ENCODE measurements at regions not wholly inside any gene's neighbourhood (a gene's known extent, or its start where the extent isn't known, plus 50 kb on each side); places are given as distances from the start of the nearest gene placed in this dataset.

DNA sequence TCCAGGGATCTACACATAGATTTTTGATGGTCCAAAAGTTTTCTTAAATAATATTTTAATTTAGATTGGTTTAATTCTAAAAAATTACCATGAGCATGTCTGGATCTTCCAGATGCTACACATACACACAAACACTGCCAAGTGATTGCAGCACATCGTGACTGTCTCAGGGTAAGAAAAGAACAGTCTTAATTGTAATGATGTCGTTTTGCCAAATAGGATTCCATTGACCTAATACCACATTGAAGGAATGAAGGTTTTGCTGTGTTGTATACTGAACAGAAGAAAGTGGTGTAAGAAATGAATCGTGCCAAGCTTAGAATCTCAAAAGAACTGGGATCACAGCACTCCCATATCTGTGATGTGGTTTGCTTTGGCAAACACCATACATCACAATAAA lies 633.3 kb upstream of the CAMK1G start:
- H3K9me3 ChIP-seq (ENCODE audit: low read length), result no peaks in the 10 kb centered on the region
- H2AFZ ChIP-seq (ENCODE audit: low read depth, low read length), result no peak overlapping the region
- H3K4me1 ChIP-seq (ENCODE audit: insufficient read depth, low read length), result no peaks in the 10 kb centered on the region
- no peaks in the 10 kb centered on the region for H3K27me3 ChIP-seq (ENCODE audit: insufficient read depth, low read length)
- H3K4me3 ChIP-seq (ENCODE audit: low read length), result no peak overlapping the region
- no peaks in the 10 kb centered on the region for H3K36me3 ChIP-seq (ENCODE audit: insufficient read depth, low read length)

DNA sequence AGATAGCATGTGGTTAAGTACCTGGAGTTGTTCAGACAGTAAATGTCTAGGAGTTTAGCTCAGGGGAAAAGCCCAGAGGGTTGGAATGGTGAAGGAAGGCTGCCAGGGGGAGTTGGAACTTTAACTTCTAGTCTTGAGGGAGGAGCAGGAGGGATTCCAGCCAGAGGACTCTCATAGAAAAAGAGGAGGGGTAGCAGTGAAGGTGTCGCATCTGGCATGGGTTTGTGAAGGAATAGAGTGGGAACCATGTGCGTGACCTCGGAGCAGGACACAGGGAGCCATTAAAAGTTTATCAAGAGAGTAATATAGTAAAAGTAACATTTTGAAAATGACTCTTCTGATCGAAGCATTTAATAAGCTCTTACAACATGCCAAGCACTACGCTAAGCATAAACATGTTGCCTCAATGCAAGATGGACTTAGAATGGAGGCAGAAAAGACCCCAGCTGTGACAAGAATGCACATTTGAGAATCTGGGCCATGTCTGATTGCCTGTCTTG lies 632.4 kb upstream of the CAMK1G start:
- Histone ChIP-seq H3K4me1 (ENCODE audit: insufficient read depth, low read length) (no peaks in the 10 kb centered on the region), H3K4me3 (ENCODE audit: low read length) (no peak overlapping the region)

DNA sequence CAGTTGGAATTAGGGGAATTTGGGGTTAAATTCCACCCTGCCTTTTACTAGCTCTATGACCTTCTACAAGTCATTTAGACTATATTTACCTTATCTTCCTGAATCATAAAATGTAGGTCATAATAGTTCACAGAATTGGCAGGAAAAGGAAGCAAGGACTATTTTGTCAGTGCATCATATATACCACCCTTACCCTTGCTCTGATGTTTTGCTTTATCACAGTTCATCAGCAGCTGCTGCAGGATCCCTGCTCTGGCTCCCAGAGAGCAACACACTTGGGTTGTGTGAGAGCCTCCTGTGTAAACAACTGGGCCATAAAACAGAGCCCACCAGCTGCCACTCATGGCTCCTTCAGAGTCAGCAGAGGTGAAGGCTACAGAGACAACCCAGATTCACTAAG lies 631.6 kb upstream of the CAMK1G start:
- no peak overlapping the region for H3K4me3 ChIP-seq (ENCODE audit: low read length)
- H3K9me3 ChIP-seq (ENCODE audit: low read length), result no peaks in the 10 kb centered on the region
- no peaks in the 10 kb centered on the region for H3K27me3 ChIP-seq (ENCODE audit: insufficient read depth, low read length)
- H2AFZ ChIP-seq (ENCODE audit: low read depth, low read length), result no peak overlapping the region
- H3K36me3 ChIP-seq (ENCODE audit: insufficient read depth, low read length), result no peaks in the 10 kb centered on the region
- no peaks in the 10 kb centered on the region for H3K4me1 ChIP-seq (ENCODE audit: insufficient read depth, low read length)

More for the DNA sequence above, 632.4 kb upstream of the CAMK1G start:
- no peaks in the 10 kb centered on the region for H3K36me3 ChIP-seq (ENCODE audit: insufficient read depth, low read length)
- no peaks in the 10 kb centered on the region for H3K27me3 ChIP-seq (ENCODE audit: insufficient read depth, low read length)
- no peak overlapping the region for H2AFZ ChIP-seq (ENCODE audit: low read depth, low read length)
- no peaks in the 10 kb centered on the region for H3K9me3 ChIP-seq (ENCODE audit: low read length)

DNA sequence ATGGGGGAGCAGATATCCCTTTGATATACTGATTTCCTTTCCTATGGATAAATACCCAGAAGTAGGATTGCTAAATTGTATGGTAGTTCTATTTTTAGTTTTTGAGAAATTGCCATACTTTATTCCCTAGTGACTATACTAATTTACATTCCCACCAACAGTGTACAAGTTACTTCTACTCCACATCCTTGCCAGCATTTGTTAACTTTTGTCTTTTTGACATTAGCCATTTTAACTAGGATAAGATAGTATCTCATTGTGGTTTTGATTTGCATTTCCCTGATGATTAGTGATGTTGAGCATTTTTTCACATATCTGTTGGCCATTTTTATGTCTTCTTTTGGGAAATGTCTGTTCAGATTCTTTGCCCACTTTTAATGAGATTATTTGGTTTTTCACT lies 620.6 kb upstream of the CAMK1G start:
- Histone ChIP-seq H3K9me3 (ENCODE audit: low read length) (no peaks in the 10 kb centered on the region), H3K36me3 (ENCODE audit: insufficient read depth, low read length) (no peaks in the 10 kb centered on the region), H2AFZ (ENCODE audit: low read depth, low read length) (no peak overlapping the region), H3K4me1 (ENCODE audit: insufficient read depth, low read length) (no peaks in the 10 kb centered on the region), H3K27me3 (ENCODE audit: insufficient read depth, low read length) (no peaks in the 10 kb centered on the region), H3K4me3 (ENCODE audit: low read length) (no peak overlapping the region)

DNA sequence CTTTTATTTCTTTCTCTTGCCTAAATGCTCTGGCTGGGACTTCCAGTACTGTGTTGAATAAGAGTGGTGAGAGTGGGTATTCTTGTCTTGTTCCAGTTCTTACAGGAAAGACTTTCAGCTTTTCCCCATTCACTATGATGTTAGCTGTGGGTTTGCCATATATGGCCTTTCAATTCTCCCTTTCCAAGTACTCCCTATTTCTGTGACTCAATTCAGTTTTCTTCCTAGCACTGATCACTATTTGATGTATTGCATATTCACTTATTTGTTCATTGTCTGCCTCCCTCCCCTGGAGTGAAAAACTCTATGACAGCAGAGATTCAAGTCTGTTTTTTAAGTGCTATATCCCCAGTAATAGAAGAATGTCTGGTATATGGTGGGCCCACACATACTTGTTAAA lies 618.2 kb upstream of the CAMK1G start:
- H2AFZ ChIP-seq (ENCODE audit: low read depth, low read length), result no peak overlapping the region
- no peaks in the 10 kb centered on the region for H3K36me3 ChIP-seq (ENCODE audit: insufficient read depth, low read length)
- H3K9me3 ChIP-seq (ENCODE audit: low read length), result no peaks in the 10 kb centered on the region
- no peaks in the 10 kb centered on the region for H3K4me1 ChIP-seq (ENCODE audit: insufficient read depth, low read length)
- H3K27me3 ChIP-seq (ENCODE audit: insufficient read depth, low read length), result no peaks in the 10 kb centered on the region
- no peak overlapping the region for H3K4me3 ChIP-seq (ENCODE audit: low read length)

DNA sequence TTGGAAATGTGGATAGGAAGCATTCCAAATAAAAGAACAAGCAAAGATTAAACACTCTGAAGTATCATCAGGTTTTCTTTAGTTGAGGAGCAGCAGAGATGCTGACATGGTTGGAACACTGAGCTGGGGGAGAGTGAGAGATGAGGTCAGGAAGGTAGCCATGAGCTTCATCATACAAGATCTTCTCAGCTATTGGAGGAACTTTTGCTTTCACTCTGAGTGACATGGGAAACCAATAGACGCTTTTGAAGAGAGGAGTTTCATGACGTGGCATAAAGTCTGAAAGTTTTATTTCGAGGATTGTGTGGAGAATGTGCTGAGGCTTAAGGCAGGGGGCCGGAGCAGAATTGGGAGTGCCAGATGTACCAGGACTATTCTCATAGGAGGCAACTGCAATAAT lies 616.2 kb upstream of the CAMK1G start:
- H3K27me3 ChIP-seq (ENCODE audit: insufficient read depth, low read length), result no peaks in the 10 kb centered on the region
- no peak overlapping the region for H2AFZ ChIP-seq (ENCODE audit: low read depth, low read length)
- H3K36me3 ChIP-seq (ENCODE audit: insufficient read depth, low read length), result no peaks in the 10 kb centered on the region
- no peak overlapping the region for H3K4me3 ChIP-seq (ENCODE audit: low read length)
- no peaks in the 10 kb centered on the region for H3K4me1 ChIP-seq (ENCODE audit: insufficient read depth, low read length)
- H3K9me3 ChIP-seq (ENCODE audit: low read length), result no peaks in the 10 kb centered on the region

DNA sequence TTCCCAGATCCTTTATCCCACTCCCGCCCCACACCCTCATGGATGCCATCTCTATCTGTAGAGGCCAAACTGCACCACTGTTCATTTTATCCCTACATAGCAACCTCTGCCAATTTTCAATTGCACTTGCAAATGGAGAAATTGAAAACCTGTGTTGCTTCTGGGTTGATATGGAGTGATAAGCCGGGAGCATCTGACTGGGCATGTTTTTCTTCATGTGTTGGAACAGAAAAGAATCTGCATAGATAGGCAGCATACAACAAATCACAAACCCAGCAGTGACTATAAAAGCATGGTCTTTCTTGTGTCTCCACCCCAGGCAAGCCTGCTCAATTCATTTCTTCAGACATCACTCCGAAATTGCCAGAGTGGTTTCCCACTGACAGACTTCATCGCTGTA lies 608.8 kb upstream of the CAMK1G start:
- Histone ChIP-seq H3K4me1 (ENCODE audit: insufficient read depth, low read length) (no peaks in the 10 kb centered on the region), H3K27me3 (ENCODE audit: insufficient read depth, low read length) (no peaks in the 10 kb centered on the region), H3K4me3 (ENCODE audit: low read length) (no peak overlapping the region), H3K9me3 (ENCODE audit: low read length) (no peaks in the 10 kb centered on the region), H2AFZ (ENCODE audit: low read depth, low read length) (no peak overlapping the region), H3K36me3 (ENCODE audit: insufficient read depth, low read length) (no peaks in the 10 kb centered on the region)

DNA sequence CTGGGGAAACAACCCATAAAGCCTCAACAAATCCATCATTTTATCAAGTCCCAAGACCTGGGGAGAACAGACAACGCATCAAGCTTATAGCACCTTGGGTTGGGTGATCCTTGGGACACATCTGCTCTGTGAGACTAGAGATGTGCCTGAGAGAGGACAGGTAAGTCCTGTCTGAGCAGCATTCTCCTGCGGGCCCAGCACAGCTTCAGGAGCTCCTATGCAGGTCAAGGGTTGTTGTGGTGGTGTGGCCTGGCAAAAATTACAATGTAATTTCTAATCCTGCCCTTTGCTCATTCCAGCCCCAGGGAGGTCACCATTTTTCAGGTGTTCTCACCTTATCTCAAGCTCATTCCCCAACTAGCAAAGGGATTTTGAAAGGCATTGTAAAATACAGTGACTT lies 608.1 kb upstream of the CAMK1G start:
- no peaks in the 10 kb centered on the region for H3K4me1 ChIP-seq (ENCODE audit: insufficient read depth, low read length)
- no peaks in the 10 kb centered on the region for H3K9me3 ChIP-seq (ENCODE audit: low read length)
- no peak overlapping the region for H3K4me3 ChIP-seq (ENCODE audit: low read length)
- H2AFZ ChIP-seq (ENCODE audit: low read depth, low read length), result no peak overlapping the region
- no peaks in the 10 kb centered on the region for H3K36me3 ChIP-seq (ENCODE audit: insufficient read depth, low read length)
- H3K27me3 ChIP-seq (ENCODE audit: insufficient read depth, low read length), result no peaks in the 10 kb centered on the region

DNA sequence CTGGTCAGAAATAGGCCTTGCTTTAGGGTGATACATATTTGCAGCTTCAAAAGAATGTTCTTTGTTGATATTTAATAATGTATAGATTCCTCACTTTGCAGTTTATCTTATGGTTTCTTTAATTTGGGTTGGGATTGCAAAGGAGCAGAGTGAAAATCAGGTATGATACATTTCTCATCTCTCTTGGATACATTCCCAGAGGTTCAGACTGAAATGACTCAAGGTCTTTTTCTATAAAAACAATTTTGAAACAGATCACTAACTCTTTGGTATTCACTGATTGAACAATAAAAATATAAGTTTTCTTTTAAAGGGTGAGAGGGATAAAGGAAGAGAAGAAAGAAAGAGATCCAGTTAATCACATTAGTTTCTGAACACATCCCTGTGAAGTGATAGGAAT lies 606.5 kb upstream of the CAMK1G start:
- Histone ChIP-seq H3K4me3 (ENCODE audit: low read length) (no peak overlapping the region), H3K9me3 (ENCODE audit: low read length) (no peaks in the 10 kb centered on the region), H3K36me3 (ENCODE audit: insufficient read depth, low read length) (no peaks in the 10 kb centered on the region), H3K4me1 (ENCODE audit: insufficient read depth, low read length) (no peaks in the 10 kb centered on the region), H3K27me3 (ENCODE audit: insufficient read depth, low read length) (no peaks in the 10 kb centered on the region), H2AFZ (ENCODE audit: low read depth, low read length) (no peak overlapping the region)

DNA sequence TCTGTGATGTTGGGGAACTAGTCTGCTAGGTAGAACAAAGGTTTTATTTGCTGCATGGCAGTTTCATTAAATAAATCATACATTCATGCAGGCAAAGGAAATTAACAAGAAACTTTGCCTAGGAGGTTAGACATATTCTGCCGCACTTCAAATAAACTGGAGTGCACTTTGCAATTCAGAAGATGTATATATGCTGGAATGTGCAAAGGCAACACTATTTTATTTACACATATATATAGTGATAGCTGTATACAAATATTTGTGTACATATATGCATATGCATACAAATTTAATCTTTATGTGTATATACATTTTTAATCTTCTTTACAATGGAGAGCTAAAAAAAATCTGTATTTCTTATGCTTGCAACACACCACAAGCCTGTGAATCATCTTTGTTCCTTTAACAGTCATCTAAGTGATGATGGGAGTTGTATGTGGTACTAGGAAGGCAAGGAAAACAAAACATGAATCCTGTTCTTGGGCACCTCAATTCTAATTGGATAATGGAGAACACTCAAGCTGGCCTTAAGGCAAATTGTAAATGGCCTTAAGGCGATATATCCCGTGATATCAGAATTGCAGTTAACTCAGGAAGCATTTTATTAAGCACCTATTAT lies 605.8 kb upstream of the CAMK1G start:
- no peaks in the 10 kb centered on the region for H3K27me3 ChIP-seq (ENCODE audit: insufficient read depth, low read length)

DNA sequence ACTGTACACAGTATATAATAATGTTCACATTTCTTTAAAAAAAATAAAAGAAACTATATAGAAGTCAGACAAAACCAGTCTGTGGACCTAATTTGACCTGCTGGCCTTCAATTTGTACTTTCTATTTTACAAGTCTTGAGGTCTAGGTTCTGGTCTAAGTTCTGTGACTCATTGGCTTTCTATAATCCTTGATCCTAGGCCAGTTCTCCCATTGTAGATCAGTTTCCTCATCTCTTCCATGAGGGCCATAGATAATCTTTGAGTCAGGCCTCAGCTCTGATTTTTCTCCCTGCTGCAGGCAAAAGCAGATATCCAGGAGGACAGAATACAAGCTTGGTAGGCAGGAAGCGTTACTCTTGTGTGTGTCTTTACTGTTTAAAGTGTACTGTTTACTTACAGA lies 603.7 kb upstream of the CAMK1G start:
- H2AFZ ChIP-seq (ENCODE audit: low read depth, low read length), result no peak overlapping the region
- H3K4me1 ChIP-seq (ENCODE audit: insufficient read depth, low read length), result no peaks in the 10 kb centered on the region
- H3K27me3 ChIP-seq (ENCODE audit: insufficient read depth, low read length), result no peaks in the 10 kb centered on the region
- no peaks in the 10 kb centered on the region for H3K9me3 ChIP-seq (ENCODE audit: low read length)
- H3K4me3 ChIP-seq (ENCODE audit: low read length), result no peak overlapping the region
- H3K36me3 ChIP-seq (ENCODE audit: insufficient read depth, low read length), result no peaks in the 10 kb centered on the region

More for the DNA sequence above, 605.8 kb upstream of the CAMK1G start:
- Histone ChIP-seq H3K4me1 (ENCODE audit: insufficient read depth, low read length) (no peaks in the 10 kb centered on the region), H3K36me3 (ENCODE audit: insufficient read depth, low read length) (no peaks in the 10 kb centered on the region), H3K4me3 (ENCODE audit: low read length) (no peak overlapping the region), H3K9me3 (ENCODE audit: low read length) (no peaks in the 10 kb centered on the region), H2AFZ (ENCODE audit: low read depth, low read length) (no peak overlapping the region)

DNA sequence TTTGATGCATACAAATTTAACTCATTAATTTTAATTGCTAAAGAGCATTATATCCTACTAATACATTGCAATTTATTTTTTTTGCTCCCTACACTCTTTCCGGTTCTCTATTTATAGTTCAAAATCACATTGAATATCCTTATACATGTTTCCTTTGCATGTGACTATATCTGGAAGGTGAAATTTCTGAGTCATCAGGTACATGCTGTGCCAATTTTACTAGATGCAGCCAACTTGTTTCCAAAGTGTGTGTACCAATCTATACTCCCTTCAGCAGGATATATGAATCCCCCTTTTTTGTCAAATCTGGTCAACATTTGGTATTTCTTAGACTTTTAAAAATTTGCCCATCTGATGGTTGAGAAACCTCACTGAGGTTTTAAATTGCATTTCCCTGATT lies 602.9 kb upstream of the CAMK1G start:
- Histone ChIP-seq H3K9me3 (ENCODE audit: low read length) (no peaks in the 10 kb centered on the region), H3K4me1 (ENCODE audit: insufficient read depth, low read length) (no peaks in the 10 kb centered on the region), H2AFZ (ENCODE audit: low read depth, low read length) (no peak overlapping the region), H3K4me3 (ENCODE audit: low read length) (no peak overlapping the region), H3K36me3 (ENCODE audit: insufficient read depth, low read length) (no peaks in the 10 kb centered on the region), H3K27me3 (ENCODE audit: insufficient read depth, low read length) (no peaks in the 10 kb centered on the region)

DNA sequence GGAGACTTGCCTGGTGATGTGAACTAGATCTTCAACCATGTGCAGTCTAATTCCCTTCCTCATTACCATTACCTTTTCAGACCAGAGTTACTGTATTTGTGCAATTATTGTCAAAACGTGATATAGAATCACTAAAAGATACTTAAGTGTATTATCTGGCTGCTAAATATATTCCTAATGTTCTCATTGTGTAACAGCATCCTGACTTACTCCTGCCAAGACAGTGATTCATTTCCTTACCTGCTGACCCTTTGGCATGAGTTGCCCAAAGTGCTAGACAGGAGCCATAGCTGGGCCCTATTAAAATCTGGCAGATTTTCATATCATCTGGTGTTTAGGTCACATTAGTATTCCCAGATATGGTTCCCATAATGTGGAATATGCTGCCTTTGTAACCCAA lies 598.3 kb upstream of the CAMK1G start:
- no peak overlapping the region for H2AFZ ChIP-seq (ENCODE audit: low read depth, low read length)
- H3K4me1 ChIP-seq (ENCODE audit: insufficient read depth, low read length), result no peaks in the 10 kb centered on the region
- H3K36me3 ChIP-seq (ENCODE audit: insufficient read depth, low read length), result no peaks in the 10 kb centered on the region
- H3K9me3 ChIP-seq (ENCODE audit: low read length), result no peaks in the 10 kb centered on the region
- H3K4me3 ChIP-seq (ENCODE audit: low read length), result no peak overlapping the region
- H3K27me3 ChIP-seq (ENCODE audit: insufficient read depth, low read length), result no peaks in the 10 kb centered on the region

DNA sequence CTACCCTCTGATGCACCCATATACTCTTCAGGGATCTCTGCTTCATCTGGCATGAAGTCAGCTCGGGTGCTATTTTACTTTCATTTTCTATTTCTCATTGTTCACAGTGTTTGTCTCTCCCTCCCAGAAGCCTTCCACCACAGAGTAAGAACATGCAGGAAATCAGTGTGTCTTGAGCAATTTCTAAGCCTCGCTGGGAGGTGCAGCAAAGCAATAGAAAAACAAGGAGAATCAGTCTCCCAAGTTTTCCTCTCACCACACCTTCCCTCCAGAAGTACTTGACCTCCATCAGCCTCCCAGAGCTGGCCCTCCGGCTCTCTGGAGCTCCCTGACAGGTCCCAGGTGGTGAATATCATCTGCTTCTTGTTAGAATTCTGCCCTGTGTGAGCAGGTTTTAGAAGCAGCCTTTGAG lies 594.7 kb upstream of the CAMK1G start:
- no peaks in the 10 kb centered on the region for H3K36me3 ChIP-seq (ENCODE audit: insufficient read depth, low read length)
- H3K4me1 ChIP-seq (ENCODE audit: insufficient read depth, low read length), result no peaks in the 10 kb centered on the region
- H3K4me3 ChIP-seq (ENCODE audit: low read length), result no peak overlapping the region
- H3K9me3 ChIP-seq (ENCODE audit: low read length), result no peaks in the 10 kb centered on the region
- no peaks in the 10 kb centered on the region for H3K27me3 ChIP-seq (ENCODE audit: insufficient read depth, low read length)
- H2AFZ ChIP-seq (ENCODE audit: low read depth, low read length), result no peak overlapping the region
